Right lobe of liver (tissue), 6 donors: ENCODE measurements at regions not wholly inside any gene's neighbourhood (a gene's known extent, or its start where the extent isn't known, plus 50 kb on each side); places are given as distances from the start of the nearest gene placed in this dataset.
A peak's percentile ranks its signal among the peaks of the same experiment; 100 is the strongest.

Experiments
- ATAC-seq, 4 donors: fragments of 200-7000 bp; cut with Tn5 transposase; one replicate each; pipeline ENCODE4 v1.9.1; 2020; ENCODE audit warnings: mild to moderate bottlenecking in 4 of 4, moderate library complexity in 4 of 4
- DNase-seq, 3 donors: peaks; one replicate each; pipeline ENCODE4 v3.0.0-alpha.2; 2020
- H3K27ac ChIP-seq, 3 donors: fragments of 200-600 bp; one replicate each; pipeline ENCODE4 v1.8.0; 2022
- H3K27me3 ChIP-seq, 2 donors: fragments of 200-600 bp; one replicate each; pipeline ENCODE4 v1.8.0; 2022
- H3K36me3 ChIP-seq, 4 donors: fragments of 200-600 bp; sonication (generic) in 1 of 4; one replicate each; pipeline versions ENCODE4 v1.5.1 to v1.8.0; 2017 to 2022; ENCODE audit warnings: control low read depth in 1 of 4
- H3K4me1 ChIP-seq, 4 donors: fragments of 200-600 bp; sonication (generic) in 1 of 4; one replicate each; pipeline versions ENCODE4 v1.5.1 to v1.8.0; 2017 to 2022; ENCODE audit warnings: control low read depth in 1 of 4
- H3K4me3 ChIP-seq, 3 donors: fragments of 200-600 bp; one replicate each; pipeline ENCODE4 v1.8.0; 2022
- H3K9me3 ChIP-seq, 4 donors: fragments of 200-600 bp; sonication (generic) in 1 of 4; one replicate each; pipeline versions ENCODE4 v1.5.1 to v1.8.0; 2017 to 2022; ENCODE audit warnings: control low read depth in 1 of 4
- POLR2A ChIP-seq: fragments of 450-650 bp; IDR thresholded peaks from one replicate; pipeline ENCODE4 v1.6.1; 2017; ENCODE audit warnings: antibody characterized with exemption, mild to moderate bottlenecking
- WGBS: methylation state at CpG from one replicate; pipeline ENCODE4 v1.1.6; 2018; ENCODE audit warnings: low coverage, low lambda C conversion rate; ENCODE audit not compliant: insufficient coverage; ENCODE audit errors: missing lambda C conversion rate; 5-methylcytosine and 5-hydroxymethylcytosine counted together
- intact Hi-C, 2 donors: fragments of 100-400 bp; cut with DNase I; formaldehyde crosslinking; loops; one replicate each; pipeline versions ENCODE4 v1.11.2 to v1.14.1; 2022
- TF ChIP-seq, protein P1 (sequence below), 4 donors: fragments of 200-600 bp in 3 of 4; fragments of 450-650 bp in 1 of 4; IDR thresholded peaks; one replicate each; pipeline versions ENCODE4 v1.5.1 to v1.8.0; 2016 to 2022; ENCODE audit warnings: antibody characterized with exemption in 4 of 4, mild to moderate bottlenecking in 2 of 4
- donor health status: DM: no; HTN: yes; CAD: no.
- donor health status: DM: no; HTN: no; CAD: no.
- donor health status: DM: no; HTN: no; CAD: no.
- donor health status: DM: no; HTN: yes; CAD: no.
- donor health status: DM: no; HTN: yes; CAD: no.

DNA sequence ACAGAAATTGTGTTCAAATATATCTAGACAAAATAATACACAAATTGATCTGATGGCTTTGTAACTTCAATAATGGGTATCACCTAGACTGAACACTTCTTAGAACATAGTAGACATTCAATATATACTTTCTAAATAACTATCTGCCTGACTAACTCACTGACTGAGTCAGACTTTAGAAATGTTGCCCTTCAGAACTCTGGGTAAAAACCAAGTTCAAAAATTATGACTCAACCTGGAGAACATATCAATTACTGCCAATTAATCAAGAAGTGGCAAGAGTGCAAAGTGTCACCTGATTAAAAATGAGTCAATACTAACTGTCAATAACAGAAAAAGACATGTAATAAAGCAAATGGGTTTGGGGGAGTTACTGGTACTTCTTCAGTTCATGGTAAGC, 144.6 kb upstream of the TMCO5A start:
- Histone ChIP-seq H3K27ac (peak overlapping the region in 2 of 3 donors; percentile 71 to 79), H3K4me1 (peaks cover 0 to 22% (median 9%) of the 10 kb centered on the region in 4 donors), H3K9me3 (no peaks in the 10 kb centered on the region), H3K4me3 (no peak overlapping the region), H3K36me3 (no peaks in the 10 kb centered on the region), H3K27me3 (no peaks in the 10 kb centered on the region)
- intact Hi-C loops = no loop called here
- DNase-seq (no peak), ATAC-seq (peak in 1 of 4 donors; percentile 69)
- TF ChIP-seq POLR2A = no peak
- TF ChIP-seq, protein P1, sequence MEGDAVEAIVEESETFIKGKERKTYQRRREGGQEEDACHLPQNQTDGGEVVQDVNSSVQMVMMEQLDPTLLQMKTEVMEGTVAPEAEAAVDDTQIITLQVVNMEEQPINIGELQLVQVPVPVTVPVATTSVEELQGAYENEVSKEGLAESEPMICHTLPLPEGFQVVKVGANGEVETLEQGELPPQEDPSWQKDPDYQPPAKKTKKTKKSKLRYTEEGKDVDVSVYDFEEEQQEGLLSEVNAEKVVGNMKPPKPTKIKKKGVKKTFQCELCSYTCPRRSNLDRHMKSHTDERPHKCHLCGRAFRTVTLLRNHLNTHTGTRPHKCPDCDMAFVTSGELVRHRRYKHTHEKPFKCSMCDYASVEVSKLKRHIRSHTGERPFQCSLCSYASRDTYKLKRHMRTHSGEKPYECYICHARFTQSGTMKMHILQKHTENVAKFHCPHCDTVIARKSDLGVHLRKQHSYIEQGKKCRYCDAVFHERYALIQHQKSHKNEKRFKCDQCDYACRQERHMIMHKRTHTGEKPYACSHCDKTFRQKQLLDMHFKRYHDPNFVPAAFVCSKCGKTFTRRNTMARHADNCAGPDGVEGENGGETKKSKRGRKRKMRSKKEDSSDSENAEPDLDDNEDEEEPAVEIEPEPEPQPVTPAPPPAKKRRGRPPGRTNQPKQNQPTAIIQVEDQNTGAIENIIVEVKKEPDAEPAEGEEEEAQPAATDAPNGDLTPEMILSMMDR (IDR thresholded peaks at IDR 0.05) = no peak

DNA sequence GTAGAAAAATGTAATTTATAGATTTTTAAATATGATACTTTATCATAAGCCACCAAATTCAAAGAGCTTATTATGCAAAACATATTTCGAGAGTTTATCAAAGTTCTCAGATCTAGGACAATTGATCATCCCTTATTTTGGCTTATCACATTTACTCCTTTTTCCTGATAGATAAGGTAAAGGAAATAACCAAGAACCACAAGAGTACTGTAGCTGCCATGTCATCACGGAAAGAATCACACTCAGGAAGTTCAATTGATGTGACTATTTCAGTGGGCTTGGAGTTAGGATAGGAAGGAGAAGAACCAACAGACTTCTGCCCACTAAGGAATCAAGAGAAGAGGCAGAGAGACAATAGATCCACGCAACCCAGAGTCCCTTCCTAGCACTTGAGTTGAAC, 142.7 kb upstream of the TMCO5A start:
- ATAC-seq (no peak), DNase-seq (no peak)
- Histone ChIP-seq H3K4me1 (peaks cover 0 to 22% (median 9%) of the 10 kb centered on the region in 4 donors), H3K27ac (no peak overlapping the region), H3K9me3 (no peaks in the 10 kb centered on the region), H3K27me3 (no peaks in the 10 kb centered on the region), H3K36me3 (no peaks in the 10 kb centered on the region), H3K4me3 (no peak overlapping the region)
- intact Hi-C loops = no loop called here
- WGBS = 62% methylated on average over 3 of the region's 3 CpGs
- TF ChIP-seq, protein P1 (IDR thresholded peaks at IDR 0.05) = no peak
- no peak for TF ChIP-seq POLR2A

DNA sequence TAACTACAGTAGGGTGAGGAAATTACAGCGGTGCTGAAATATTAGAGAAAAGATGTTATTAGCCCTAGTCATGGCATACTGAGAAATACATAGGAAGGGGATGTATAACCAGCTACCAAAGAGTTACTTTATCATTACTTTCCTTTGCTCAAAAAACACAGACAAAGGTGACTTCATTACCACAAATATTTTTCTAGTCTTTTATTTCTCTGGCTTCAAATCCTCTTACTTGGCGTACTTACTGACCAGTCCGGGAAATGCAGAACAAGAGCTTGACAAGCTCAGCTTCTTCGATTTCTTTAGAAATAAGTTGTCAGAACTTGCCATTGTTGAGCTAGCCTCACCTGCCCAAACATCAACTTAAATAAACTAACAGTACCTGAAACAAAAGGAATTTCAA, 142.1 kb upstream of the TMCO5A start:
- Histone ChIP-seq H3K27me3 (no peaks in the 10 kb centered on the region), H3K27ac (no peak overlapping the region), H3K4me1 (peaks cover 0 to 22% (median 9%) of the 10 kb centered on the region in 4 donors), H3K4me3 (no peak overlapping the region), H3K36me3 (no peaks in the 10 kb centered on the region), H3K9me3 (no peaks in the 10 kb centered on the region)
- TF ChIP-seq, protein P1 (IDR thresholded peaks at IDR 0.05) = no peak
- no peak for TF ChIP-seq POLR2A
- DNase-seq (no peak), ATAC-seq (no peak)
- WGBS = 92% methylated on average over 4 of the region's 4 CpGs
- intact Hi-C loops = no loop called here

DNA sequence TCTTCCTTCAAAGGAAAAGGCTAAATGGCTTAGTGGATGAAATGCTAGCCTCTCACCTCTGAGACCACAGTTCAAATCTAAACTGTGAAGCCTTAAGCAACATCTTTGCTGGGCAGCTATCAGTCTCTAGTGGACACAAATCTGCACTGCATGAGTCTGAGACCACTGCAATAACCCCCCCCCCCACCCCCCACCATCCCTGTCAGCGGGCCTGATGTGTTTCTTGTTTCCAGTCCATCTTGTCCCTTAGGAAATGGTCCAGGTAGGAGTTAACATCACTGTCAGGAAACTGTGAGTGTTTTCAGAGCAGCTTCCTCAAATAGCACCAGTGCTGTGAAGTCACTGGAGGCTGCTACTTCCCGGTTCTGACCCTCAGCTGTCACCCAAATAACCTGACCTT, 140.6 kb upstream of the TMCO5A start:
- TF ChIP-seq, protein P1 (IDR thresholded peaks at IDR 0.05) = peak; percentile 28 to 43 (median 36)
- no peak for TF ChIP-seq POLR2A
- peaks cover 0 to 12% (median 5%) of the 10 kb centered on the region in 4 donors for H3K4me1 ChIP-seq
- no peak overlapping the region for H3K4me3 ChIP-seq
- H3K9me3 ChIP-seq = no peaks in the 10 kb centered on the region
- H3K27ac ChIP-seq = no peak overlapping the region
- H3K27me3 ChIP-seq = no peaks in the 10 kb centered on the region
- H3K36me3 ChIP-seq = no peaks in the 10 kb centered on the region
- intact Hi-C loops = no loop called here
- DNase-seq (peak in 1 of 3 donors; percentile 30), ATAC-seq (peak; percentile 66 to 74 (median 68))
- WGBS = 13% methylated on average over 2 of the region's 2 CpGs

DNA sequence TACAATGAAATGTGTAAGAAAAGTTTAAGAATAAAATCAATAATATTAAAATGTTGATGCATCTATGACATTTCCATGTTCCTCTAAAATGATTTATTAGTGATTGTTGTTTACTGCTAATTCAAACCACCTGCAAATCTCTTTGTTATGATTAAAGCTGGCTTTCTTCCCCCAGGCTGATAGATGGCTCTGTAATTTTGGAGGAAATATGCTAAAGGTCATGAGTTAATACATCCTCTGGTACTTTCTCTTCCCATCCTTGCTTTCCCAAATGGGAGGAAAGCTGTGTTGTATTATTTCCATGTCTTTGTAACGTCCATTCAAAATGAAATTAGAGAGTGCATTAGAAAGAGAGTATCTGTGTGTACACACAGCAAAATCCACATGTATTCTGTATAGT, 139.5 kb upstream of the TMCO5A start:
- Histone ChIP-seq H3K4me3 (no peak overlapping the region), H3K9me3 (no peaks in the 10 kb centered on the region), H3K36me3 (no peaks in the 10 kb centered on the region), H3K27me3 (no peaks in the 10 kb centered on the region), H3K27ac (no peak overlapping the region), H3K4me1 (peaks cover 0 to under 1% (median under 1%) of the 10 kb centered on the region in 4 donors)
- 26% methylated on average over 1 of the region's 1 CpG for WGBS
- DNase-seq (no peak), ATAC-seq (no peak)
- intact Hi-C loops = no loop called here
- TF ChIP-seq POLR2A = no peak
- TF ChIP-seq, protein P1 (IDR thresholded peaks at IDR 0.05) = no peak
